ENCODE measurements at regions not wholly inside any gene's neighbourhood (a gene's known extent, or its start where the extent isn't known, plus 50 kb on each side); places are given as distances from the start of the nearest gene placed in this dataset.

DNA sequence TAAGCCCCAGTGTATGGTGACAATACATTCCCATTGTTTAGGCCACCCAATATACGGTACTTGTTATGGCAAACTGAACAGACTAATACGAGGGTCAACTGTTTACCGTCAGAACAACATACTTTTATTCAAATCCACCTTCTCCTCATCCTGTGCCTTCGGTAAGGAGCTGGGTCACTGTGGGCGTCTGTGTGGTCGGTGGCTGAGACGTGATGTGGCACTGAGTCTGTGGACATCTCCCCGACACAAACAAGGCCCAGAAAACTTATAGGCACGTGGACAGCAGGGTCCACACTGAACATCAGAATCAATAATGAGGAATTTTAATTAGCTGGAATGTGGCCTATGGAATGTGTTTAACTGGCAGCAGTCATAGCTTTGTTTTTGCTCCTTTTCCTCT, 154.3 kb upstream of the IRX2 start (continued):
- TF ChIP-seq, protein P1, sequence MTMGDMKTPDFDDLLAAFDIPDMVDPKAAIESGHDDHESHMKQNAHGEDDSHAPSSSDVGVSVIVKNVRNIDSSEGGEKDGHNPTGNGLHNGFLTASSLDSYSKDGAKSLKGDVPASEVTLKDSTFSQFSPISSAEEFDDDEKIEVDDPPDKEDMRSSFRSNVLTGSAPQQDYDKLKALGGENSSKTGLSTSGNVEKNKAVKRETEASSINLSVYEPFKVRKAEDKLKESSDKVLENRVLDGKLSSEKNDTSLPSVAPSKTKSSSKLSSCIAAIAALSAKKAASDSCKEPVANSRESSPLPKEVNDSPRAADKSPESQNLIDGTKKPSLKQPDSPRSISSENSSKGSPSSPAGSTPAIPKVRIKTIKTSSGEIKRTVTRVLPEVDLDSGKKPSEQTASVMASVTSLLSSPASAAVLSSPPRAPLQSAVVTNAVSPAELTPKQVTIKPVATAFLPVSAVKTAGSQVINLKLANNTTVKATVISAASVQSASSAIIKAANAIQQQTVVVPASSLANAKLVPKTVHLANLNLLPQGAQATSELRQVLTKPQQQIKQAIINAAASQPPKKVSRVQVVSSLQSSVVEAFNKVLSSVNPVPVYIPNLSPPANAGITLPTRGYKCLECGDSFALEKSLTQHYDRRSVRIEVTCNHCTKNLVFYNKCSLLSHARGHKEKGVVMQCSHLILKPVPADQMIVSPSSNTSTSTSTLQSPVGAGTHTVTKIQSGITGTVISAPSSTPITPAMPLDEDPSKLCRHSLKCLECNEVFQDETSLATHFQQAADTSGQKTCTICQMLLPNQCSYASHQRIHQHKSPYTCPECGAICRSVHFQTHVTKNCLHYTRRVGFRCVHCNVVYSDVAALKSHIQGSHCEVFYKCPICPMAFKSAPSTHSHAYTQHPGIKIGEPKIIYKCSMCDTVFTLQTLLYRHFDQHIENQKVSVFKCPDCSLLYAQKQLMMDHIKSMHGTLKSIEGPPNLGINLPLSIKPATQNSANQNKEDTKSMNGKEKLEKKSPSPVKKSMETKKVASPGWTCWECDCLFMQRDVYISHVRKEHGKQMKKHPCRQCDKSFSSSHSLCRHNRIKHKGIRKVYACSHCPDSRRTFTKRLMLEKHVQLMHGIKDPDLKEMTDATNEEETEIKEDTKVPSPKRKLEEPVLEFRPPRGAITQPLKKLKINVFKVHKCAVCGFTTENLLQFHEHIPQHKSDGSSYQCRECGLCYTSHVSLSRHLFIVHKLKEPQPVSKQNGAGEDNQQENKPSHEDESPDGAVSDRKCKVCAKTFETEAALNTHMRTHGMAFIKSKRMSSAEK (CRISPR knock-in tag; IDR thresholded peaks at IDR 0.05; ENCODE audit: borderline replicate concordance), result no peak
- TF ChIP-seq, protein P2, sequence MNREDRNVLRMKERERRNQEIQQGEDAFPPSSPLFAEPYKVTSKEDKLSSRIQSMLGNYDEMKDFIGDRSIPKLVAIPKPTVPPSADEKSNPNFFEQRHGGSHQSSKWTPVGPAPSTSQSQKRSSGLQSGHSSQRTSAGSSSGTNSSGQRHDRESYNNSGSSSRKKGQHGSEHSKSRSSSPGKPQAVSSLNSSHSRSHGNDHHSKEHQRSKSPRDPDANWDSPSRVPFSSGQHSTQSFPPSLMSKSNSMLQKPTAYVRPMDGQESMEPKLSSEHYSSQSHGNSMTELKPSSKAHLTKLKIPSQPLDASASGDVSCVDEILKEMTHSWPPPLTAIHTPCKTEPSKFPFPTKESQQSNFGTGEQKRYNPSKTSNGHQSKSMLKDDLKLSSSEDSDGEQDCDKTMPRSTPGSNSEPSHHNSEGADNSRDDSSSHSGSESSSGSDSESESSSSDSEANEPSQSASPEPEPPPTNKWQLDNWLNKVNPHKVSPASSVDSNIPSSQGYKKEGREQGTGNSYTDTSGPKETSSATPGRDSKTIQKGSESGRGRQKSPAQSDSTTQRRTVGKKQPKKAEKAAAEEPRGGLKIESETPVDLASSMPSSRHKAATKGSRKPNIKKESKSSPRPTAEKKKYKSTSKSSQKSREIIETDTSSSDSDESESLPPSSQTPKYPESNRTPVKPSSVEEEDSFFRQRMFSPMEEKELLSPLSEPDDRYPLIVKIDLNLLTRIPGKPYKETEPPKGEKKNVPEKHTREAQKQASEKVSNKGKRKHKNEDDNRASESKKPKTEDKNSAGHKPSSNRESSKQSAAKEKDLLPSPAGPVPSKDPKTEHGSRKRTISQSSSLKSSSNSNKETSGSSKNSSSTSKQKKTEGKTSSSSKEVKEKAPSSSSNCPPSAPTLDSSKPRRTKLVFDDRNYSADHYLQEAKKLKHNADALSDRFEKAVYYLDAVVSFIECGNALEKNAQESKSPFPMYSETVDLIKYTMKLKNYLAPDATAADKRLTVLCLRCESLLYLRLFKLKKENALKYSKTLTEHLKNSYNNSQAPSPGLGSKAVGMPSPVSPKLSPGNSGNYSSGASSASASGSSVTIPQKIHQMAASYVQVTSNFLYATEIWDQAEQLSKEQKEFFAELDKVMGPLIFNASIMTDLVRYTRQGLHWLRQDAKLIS (CRISPR knock-in tag; IDR thresholded peaks at IDR 0.05; ENCODE audit: borderline replicate concordance), result no peak
- TF ChIP-seq, protein P3, sequence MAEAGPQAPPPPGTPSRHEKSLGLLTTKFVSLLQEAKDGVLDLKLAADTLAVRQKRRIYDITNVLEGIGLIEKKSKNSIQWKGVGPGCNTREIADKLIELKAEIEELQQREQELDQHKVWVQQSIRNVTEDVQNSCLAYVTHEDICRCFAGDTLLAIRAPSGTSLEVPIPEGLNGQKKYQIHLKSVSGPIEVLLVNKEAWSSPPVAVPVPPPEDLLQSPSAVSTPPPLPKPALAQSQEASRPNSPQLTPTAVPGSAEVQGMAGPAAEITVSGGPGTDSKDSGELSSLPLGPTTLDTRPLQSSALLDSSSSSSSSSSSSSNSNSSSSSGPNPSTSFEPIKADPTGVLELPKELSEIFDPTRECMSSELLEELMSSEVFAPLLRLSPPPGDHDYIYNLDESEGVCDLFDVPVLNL (CRISPR knock-in tag; IDR thresholded peaks at IDR 0.05; ENCODE audit: borderline replicate concordance, low read depth), result no peak
- TF ChIP-seq FOXJ3 (CRISPR knock-in tag; IDR thresholded peaks at IDR 0.05; ENCODE audit: borderline replicate concordance) (no peak), JUN (CRISPR knock-in tag; IDR thresholded peaks at IDR 0.05) (no peak), ZNF423 (CRISPR knock-in tag; IDR thresholded peaks at IDR 0.05) (no peak), ZNF416 (CRISPR knock-in tag; IDR thresholded peaks at IDR 0.05) (no peak), HMGA2 (CRISPR knock-in tag; IDR thresholded peaks at IDR 0.05) (no peak)
- TF ChIP-seq, protein P4, sequence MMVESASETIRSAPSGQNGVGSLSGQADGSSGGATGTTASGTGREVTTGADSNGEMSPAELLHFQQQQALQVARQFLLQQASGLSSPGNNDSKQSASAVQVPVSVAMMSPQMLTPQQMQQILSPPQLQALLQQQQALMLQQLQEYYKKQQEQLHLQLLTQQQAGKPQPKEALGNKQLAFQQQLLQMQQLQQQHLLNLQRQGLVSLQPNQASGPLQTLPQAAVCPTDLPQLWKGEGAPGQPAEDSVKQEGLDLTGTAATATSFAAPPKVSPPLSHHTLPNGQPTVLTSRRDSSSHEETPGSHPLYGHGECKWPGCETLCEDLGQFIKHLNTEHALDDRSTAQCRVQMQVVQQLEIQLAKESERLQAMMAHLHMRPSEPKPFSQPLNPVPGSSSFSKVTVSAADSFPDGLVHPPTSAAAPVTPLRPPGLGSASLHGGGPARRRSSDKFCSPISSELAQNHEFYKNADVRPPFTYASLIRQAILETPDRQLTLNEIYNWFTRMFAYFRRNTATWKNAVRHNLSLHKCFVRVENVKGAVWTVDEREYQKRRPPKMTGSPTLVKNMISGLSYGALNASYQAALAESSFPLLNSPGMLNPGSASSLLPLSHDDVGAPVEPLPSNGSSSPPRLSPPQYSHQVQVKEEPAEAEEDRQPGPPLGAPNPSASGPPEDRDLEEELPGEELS (CRISPR knock-in tag; IDR thresholded peaks at IDR 0.05), result no peak

DNA sequence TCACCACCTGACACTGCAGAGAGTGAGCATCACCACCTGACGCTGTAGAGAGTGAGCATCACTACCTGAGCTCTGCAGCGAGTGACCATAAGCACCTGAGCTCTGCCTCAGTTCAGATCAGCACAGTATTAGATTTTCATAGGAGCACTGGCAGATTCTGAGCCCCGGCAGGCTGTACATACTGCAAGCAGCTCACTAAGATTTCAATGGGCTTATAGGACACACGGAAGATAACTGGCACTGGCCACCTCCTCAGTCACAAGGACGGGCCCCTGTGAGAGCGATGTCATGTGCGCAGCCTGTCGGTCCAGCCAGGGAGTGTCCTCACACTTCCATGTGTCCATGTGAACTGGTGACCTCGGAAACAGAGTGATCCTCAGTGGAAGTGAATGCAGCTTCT, 153.5 kb upstream of the IRX2 start:
- Mint-ChIP-seq H3K4me1 (peaks cover 4% of the 10 kb centered on the region; the same call in 1 of the 2 replicates), H3K36me3 (no peaks in the 10 kb centered on the region), H3K27ac (no peak overlapping the region), H3K9me3 (no peaks in the 10 kb centered on the region), H3K27me3 (ENCODE audit: low read depth) (no peaks in the 10 kb centered on the region; the same call in 1 of the 2 replicates), H3K4me3 (no peak overlapping the region)
- DNase-seq (ENCODE audit: low spot score) (no peak), ATAC-seq (no peak)
- CTCF ChIA-PET, result interaction anchor here (0.6 kb wide), 1 partner anchor 27 kb away, joined by 3 read pairs; no protein-coding TSS in a partner anchor
- POLR2A ChIA-PET, result no interaction called here
- TF ChIP-seq, protein P5, sequence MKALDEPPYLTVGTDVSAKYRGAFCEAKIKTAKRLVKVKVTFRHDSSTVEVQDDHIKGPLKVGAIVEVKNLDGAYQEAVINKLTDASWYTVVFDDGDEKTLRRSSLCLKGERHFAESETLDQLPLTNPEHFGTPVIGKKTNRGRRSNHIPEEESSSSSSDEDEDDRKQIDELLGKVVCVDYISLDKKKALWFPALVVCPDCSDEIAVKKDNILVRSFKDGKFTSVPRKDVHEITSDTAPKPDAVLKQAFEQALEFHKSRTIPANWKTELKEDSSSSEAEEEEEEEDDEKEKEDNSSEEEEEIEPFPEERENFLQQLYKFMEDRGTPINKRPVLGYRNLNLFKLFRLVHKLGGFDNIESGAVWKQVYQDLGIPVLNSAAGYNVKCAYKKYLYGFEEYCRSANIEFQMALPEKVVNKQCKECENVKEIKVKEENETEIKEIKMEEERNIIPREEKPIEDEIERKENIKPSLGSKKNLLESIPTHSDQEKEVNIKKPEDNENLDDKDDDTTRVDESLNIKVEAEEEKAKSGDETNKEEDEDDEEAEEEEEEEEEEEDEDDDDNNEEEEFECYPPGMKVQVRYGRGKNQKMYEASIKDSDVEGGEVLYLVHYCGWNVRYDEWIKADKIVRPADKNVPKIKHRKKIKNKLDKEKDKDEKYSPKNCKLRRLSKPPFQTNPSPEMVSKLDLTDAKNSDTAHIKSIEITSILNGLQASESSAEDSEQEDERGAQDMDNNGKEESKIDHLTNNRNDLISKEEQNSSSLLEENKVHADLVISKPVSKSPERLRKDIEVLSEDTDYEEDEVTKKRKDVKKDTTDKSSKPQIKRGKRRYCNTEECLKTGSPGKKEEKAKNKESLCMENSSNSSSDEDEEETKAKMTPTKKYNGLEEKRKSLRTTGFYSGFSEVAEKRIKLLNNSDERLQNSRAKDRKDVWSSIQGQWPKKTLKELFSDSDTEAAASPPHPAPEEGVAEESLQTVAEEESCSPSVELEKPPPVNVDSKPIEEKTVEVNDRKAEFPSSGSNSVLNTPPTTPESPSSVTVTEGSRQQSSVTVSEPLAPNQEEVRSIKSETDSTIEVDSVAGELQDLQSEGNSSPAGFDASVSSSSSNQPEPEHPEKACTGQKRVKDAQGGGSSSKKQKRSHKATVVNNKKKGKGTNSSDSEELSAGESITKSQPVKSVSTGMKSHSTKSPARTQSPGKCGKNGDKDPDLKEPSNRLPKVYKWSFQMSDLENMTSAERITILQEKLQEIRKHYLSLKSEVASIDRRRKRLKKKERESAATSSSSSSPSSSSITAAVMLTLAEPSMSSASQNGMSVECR (CRISPR knock-in tag; IDR thresholded peaks at IDR 0.05; ENCODE audit: borderline replicate concordance), result no peak
- no peak for TF ChIP-seq ESRRA (CRISPR knock-in tag; IDR thresholded peaks at IDR 0.05; ENCODE audit: borderline replicate concordance)
- no peak for TF ChIP-seq FOXK1 (CRISPR knock-in tag; IDR thresholded peaks at IDR 0.05)
- TF ChIP-seq SOX15 (CRISPR knock-in tag; IDR thresholded peaks at IDR 0.05), result no peak
- TF ChIP-seq, protein P6, sequence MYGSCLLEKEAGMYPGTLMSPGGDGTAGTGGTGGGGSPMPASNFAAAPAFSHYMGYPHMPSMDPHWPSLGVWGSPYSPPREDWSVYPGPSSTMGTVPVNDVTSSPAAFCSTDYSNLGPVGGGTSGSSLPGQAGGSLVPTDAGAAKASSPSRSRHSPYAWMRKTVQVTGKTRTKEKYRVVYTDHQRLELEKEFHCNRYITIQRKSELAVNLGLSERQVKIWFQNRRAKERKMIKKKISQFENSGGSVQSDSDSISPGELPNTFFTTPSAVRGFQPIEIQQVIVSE (CRISPR knock-in tag; IDR thresholded peaks at IDR 0.05; ENCODE audit: borderline replicate concordance), result no peak
- TF ChIP-seq, protein P7, sequence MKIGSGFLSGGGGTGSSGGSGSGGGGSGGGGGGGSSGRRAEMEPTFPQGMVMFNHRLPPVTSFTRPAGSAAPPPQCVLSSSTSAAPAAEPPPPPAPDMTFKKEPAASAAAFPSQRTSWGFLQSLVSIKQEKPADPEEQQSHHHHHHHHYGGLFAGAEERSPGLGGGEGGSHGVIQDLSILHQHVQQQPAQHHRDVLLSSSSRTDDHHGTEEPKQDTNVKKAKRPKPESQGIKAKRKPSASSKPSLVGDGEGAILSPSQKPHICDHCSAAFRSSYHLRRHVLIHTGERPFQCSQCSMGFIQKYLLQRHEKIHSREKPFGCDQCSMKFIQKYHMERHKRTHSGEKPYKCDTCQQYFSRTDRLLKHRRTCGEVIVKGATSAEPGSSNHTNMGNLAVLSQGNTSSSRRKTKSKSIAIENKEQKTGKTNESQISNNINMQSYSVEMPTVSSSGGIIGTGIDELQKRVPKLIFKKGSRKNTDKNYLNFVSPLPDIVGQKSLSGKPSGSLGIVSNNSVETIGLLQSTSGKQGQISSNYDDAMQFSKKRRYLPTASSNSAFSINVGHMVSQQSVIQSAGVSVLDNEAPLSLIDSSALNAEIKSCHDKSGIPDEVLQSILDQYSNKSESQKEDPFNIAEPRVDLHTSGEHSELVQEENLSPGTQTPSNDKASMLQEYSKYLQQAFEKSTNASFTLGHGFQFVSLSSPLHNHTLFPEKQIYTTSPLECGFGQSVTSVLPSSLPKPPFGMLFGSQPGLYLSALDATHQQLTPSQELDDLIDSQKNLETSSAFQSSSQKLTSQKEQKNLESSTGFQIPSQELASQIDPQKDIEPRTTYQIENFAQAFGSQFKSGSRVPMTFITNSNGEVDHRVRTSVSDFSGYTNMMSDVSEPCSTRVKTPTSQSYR (CRISPR knock-in tag; IDR thresholded peaks at IDR 0.05), result no peak
- TF ChIP-seq SP1 (CRISPR knock-in tag; conservative IDR thresholded peaks at IDR 0.05), result no peak
- TF ChIP-seq GABPB1 (CRISPR knock-in tag; IDR thresholded peaks at IDR 0.05), result no peak

Measured in WTC11 (cell line).